NCI-H2107 (cell line): ENCODE measurements at regions not wholly inside any gene's neighbourhood (a gene's known extent, or its start where the extent isn't known, plus 50 kb on each side); places are given as distances from the start of the nearest gene placed in this dataset.
"Not testable (repeated sequence)": the region's sequence is repeated elsewhere in the genome, so short reads cannot be mapped to it uniquely, and the experiment has no call there.

Experiments
- DNase-seq: peaks from one replicate; lab custom pipeline; 2025; lab: John Stamatoyannopoulos, UW

DNA sequence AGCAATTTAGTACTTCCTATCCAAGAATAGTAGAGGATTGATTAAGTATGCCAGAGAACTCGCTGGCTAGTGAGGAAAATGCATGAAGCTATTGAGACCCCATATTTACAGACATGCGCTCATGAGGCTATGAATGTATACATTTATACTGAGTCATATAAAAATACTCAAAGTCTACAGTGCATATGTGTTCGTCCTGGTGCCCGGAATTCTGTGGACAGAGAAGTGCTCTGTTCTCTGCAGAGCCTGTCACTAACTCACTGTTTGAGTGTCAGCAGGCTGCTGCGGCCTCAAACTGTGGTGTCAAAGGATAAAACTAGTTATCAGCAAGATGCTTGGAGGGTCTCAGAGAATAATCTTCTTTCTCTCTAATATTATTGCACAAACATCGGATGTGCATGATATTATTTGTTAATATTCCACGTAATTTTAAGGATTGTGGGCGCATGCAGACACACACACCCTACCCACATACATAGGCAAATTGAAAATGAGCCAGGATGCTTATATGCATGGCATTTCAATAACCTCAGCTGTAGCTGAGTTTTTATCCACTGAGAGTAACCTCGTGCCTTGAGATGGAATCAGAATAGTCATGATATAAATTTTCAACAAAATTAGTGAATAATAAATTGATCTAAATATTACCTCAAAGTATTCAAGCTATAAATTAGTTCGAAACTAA is 50.0 kb upstream of the TSC22D2 start:
- DNase-seq, result no peak

GRCh38 chr3:150357140-150357539 is 51.0 kb upstream of the TSC22D2 start:
- DNase-seq, result no peak

DNA sequence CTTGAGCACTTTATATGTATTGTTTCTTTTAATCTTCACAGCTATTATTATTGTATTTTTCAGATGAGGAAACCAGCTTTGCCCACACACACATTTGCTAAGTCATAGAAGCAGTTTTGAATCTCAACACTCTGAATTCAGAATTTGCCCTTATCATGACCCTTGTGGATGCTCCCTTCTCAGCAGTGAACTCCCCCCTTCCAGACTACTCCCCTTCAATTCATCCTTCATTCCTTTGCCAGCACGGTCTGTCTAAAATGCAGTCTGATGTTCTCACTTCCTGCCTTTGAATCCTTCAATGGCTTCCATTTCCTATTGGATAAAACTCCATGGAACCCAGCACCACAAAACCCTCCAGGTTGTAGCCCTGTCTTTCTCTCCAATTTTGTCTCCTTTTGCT is 52.5 kb upstream of the TSC22D2 start:
- DNase-seq, result no peak

DNA sequence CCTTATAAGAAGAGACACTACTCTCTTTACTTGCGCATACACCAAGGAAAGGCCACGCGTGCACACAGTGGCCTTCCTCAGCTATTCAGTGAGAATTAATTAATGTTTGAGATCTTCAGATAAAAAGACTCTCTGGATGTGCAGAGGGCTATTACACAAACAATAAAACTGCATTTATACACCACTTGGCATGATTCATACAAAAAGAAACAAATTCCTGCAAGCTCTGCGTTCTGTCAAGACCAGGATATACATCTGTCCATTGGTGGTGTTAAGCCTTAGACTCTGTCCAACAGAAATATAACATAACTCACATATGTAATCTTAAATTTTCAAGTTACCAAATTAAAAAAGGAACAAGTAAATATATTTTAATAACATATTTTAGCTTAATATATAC is 55.2 kb upstream of the TSC22D2 start:
- DNase-seq, result no peak

GRCh38 chr3:150351398-150351797 is 56.7 kb upstream of the TSC22D2 start:
- no peak for DNase-seq

GRCh38 chr3:150349314-150350097 is 58.6 kb upstream of the TSC22D2 start:
- DNase-seq, result no peak

DNA sequence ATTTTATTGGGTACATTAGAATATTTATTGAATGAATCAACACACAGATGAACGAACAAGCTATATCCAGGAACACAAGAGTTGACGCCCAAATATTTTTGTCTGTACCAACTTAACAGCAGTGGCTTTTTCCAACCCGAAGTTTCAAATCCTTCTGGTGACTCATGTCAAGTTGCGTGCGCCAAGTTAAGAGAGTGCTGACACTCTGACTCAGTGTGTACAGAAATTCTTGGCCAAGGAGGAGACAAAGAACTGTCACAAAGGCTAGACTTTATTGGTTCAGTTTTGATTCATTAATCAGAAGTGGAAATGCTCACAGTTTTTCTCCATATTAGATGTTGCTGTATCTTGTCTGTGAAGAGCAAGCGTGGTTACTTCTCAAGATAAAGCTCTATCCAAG is 59.6 kb upstream of the TSC22D2 start:
- DNase-seq, result no peak

- DNase-seq, result no peak
Observed at GRCh38 chr3:150346981-150347863, 60.9 kb upstream of the TSC22D2 start.

DNA sequence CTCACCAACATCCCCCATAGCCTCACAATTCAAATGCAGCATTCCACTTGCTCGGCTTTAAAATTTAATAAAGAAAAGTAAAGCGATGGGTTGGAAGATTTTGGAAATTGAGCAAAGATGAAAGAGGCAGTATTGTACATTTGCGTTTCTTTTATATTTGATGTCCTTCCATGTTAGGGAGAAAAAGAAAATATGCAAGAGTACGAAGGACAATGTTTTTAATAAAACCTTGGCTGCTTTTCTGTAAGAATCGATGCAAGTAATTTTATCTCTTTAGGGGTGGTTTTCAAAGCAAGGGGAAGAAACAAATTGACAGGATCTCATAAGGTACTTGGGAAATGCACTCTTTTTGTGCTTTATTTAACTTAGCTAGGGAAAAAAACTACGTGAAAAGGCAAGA is 61.8 kb upstream of the TSC22D2 start:
- DNase-seq, result no peak

DNA sequence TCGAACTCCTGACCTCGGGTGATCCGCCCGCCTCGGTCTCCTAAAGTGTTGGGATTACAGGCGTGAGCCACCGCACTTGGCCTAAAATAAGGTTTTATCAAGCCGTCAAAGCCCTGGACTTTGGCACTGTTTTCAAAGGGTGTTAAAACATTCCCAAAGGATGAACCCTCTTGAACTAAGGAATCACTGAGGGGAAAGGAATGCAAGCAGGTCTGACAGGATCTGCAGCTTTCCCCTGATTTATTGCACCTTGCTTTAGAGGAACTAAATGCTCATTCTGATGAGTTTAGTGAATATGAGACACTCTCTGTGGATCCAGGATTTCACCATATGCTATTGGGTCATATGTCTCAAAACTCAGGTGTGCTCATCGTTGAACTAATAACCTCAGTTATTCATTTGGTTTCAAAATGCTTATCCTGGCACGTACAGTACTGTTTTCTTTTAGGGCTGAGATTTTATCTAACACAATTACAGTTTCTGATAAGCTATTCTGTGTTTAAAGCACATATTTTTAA is 63.0 kb upstream of the TSC22D2 start:
- DNase-seq, result no peak

GRCh38 chr3:150344079-150344759 is 63.9 kb upstream of the TSC22D2 start:
- DNase-seq, result no peak

DNA sequence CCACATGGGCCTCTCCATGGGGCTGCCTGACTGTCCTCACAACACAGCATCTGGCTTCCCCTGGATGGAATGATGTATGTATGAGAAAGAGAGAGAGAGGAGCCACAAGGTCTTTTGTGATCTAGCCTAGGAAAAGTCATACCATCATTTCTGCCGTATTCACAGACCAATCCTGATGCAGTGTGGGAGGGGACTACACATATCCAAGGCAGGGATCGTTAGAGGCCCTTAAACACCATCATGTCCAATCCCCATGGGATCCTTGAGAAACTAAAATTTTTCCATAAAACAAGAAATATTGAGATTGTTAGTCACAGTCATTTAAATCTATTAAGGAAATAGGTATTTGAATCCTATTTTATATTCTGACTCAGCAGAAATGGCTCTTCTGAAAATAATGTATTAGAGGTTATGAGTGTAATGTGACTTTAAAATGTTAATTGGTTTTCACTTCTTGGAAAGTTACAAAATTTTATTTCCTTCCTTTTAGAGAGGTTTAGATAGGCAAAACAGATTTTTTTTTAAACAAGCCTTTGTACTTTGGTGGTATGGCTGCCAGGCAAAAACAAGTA is 65.1 kb upstream of the TSC22D2 start:
- no peak for DNase-seq

DNA sequence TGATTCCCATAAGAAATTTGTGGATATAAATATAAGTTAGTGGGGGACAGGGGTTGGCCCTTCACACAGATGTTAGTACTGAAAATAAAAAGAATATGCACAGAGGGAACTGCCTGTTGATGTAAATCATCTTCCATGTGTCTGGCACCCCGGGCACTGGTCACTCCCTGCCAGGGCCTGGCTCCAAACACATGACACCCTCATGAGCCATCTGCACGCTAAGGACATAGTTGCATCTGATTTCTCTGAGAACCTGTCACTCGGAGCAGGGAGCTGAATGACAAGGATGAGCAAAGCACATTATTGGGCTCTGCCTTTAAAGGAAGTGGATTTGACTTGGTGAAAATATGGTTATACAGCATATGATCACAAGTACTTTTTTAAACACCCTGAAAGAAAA is 66.2 kb upstream of the TSC22D2 start:
- DNase-seq, result no peak

DNA sequence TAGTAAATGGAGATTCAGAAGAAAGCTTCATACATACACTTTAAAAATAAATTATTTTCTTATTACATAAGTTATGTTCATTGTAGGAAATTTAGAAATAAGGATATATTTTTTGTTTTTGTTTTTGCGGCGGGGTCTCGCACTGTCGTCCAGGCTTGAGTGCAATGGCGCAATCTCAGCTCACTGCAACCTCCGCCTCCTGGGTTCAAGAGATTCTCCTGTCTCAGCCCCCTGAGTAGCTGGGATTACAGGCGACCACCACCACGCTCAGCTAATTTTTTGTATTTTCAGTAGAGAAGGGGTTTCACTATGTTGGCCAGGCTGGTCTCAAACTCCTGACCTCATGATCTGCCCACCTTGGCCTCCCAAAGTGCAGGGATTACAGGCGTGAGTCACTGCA is 71.7 kb upstream of the TSC22D2 start:
- not testable (repeated sequence) for DNase-seq

DNA sequence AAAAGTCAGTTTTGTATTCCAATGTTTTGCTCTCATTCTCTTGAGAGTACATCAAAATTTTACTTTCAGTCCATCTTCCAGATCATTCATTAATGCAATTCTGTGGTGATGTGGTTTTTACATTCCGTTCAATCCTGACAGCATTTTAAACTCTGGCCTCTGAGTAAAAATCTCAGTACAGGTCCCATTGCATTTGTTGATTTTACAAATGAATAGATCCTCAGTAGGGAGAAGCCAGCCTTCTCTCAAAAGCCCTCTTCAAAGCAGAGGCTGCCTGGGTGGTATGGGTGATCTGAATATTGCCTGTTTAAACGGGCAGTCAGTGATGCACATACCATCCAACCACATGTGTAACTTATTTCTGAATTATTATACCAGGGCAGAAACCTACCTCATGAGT is 72.5 kb upstream of the TSC22D2 start:
- no peak for DNase-seq

DNA sequence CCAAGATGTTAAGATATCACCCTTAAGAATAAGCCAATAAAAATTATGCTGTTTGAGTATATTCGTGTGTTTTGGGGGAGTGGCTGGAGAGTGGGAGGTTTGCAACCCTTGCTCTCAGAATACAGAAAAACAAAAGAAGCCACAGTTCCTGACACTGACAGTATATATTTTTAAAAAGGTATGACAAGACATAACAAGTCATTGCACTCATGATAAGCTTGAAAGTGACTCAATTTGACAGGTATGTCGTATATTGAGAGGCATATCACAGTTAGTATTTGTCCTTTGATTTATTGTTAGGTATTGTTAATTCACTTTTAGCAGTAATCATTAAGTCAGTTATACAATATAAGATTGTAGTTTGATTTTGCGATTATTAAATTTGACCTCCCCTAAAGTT is 73.1 kb upstream of the TSC22D2 start:
- DNase-seq, result no peak

DNA sequence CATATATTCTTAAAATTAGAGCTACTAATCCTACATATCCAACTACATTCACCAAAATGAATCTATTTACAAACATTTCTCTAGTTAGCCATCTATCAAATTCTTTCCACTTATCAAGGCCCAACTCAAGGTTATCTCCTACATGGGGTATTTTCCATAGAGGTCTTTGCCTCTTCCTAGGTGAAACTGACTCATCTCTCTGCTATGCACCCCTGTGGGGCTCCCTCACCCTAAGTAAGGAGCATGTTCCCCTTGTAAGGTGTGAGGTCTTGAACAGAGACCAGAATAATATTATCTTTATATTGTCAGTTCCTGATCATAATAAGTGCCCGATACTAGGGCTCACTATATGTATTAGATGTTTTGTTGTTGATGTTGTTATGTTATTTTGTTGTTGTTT is 74.6 kb upstream of the TSC22D2 start:
- DNase-seq, result no peak

DNA sequence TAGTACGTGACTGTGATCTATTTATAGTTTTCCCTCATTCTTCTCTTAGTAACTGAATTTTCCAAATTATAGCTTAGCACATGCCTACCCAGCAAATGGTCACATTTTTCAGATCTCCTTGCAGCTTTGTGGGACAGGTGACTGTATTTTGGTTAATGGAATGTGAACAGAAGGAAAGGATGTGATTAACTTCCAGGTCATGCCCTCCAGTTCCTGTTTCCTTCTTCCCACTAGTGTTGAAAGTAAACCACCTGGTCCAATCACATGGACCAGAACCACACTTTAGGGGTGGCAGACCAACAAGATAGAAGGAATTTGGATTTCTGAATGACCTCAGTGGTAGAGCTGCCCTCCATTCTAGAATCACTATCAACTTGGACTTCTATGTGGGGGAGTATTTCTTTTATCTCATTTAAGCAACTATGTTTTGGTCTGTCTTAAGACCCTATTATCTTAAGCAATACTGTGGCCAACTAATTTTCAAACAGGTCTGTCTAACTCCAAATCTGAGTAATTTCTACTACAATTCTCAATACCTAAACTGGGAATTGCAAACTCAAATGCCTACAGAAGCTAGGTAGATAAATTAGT is 76.0 kb upstream of the TSC22D2 start:
- DNase-seq, result no peak

DNA sequence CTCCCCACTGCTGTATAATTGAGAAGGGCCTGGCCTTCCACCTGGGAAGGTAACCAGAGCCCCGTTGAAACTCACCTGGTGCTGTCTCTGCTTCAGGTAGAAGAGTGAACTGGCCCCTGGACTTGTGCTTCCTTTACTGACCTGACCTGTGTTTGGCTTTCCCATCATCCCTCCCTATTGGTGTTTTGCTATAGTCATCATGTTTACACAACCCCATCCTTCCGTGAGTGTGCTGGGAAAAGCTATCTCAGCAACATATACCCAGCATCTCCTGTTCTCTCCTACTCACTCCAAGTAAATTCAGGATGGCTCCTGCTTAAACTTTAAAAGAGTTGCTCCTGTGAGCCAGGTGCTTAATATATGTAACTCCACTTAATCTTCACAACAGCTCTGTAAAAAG is 77.2 kb upstream of the TSC22D2 start:
- no peak for DNase-seq

- DNase-seq, result no peak
Observed at GRCh38 chr3:150330174-150330573, 77.9 kb upstream of the TSC22D2 start.

GRCh38 chr3:150329408-150329807 is 78.7 kb upstream of the TSC22D2 start:
- no peak for DNase-seq
